Stimulated activated CD4-positive, alpha-beta T cell treated with anti-CD3 and anti-CD28 coated beads, Interleukin-1b, Interleukin-23, amount 100 ng/mL, for 1 hour (primary cell): ENCODE measurements at regions not wholly inside any gene's neighbourhood (a gene's known extent, or its start where the extent isn't known, plus 50 kb on each side); places are given as distances from the start of the nearest gene placed in this dataset.

Source experiments
- DNase-seq, 2 donors: peaks; one replicate each; pipeline ENCODE4 v3.0.0-alpha.2; 2020; ENCODE audit warnings: low read depth in 2 of 2

- DNase-seq = no peak
Measured at GRCh38 chr3:187973977-187974870, 179.7 kb upstream of the LPP start.

DNA sequence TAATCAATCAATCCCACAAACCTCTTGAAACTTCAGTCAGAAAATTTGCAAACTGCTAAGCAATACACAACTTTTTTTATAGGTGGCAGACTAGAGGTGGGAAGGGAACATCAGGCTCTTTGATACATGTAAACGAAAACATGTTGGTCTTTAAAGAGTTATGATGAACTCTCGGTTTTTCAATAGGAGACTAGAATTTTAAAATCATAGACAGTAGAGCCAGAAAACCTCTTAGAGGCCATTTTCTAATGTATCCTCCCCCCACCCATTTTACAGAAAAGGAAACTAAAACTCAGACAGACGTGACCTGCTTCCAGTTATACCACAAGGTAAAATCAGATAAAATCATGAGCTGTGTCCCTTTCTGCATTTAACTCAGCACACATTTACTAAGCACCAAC is 179.1 kb upstream of the LPP start:
- DNase-seq = no peak

DNA sequence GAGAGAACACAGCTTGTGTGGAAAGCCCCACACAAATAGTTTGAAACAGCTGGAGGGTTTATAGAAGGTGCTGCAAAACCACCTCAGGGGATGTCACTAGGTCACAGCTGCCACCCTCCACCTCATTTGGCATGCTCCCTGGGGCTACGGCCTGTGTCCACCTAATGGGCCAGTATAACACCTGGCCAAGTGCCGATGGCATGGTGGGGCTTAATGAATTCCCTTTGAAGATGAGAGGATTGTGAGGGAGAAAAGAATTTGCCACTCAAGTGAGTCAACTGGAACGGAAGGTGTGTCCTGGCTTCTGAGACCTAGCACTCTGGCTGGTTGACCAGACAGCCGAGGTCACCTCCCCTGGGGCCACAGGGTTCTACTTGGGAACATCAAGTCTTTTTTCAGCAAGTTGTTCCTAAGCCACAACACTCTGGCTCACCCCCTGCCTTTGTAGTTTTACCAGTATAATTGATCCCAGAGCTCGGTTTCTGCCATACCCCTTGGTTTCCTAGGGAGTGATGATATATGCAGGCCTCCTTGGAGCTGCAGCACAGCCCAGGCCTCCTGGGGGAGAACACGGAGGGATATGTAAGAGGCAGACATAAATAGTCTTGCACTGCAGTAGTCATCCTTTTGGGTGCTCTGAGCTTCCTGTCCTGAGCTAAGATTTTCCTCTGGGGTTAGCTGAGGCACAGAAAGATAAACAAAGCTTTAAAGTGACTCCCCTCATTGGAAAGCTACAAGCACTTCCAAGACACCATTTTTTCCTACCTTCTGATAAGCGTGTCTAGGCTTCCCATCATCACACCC is 178.2 kb upstream of the LPP start:
- no peak for DNase-seq

DNA sequence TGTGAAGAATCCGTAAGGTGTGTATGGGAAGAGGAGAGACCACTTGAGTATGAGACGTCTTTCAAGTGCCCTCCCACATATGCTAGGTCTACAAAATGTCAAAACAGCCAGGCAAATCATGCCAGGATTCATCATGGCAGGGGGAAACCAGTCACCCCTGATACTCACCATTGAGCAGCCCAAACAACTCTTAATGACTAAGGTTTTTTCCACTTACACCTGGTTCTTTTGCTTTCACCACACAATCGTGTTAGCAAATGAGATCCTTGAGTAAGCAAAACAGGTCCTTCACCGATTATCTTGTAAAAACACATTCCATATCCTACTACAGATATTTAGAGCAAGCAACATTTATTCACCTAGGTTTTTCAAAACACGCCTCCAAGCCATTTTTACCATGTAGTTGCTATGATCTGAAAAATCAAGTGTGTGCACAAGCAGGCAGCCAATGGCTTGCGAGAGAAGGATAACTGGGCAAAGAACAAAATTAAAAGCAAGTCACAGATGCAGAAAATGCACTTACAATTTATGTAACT is 177.5 kb upstream of the LPP start:
- no peak for DNase-seq

GRCh38 chr3:187977659-187978058 is 176.3 kb upstream of the LPP start:
- no peak for DNase-seq

GRCh38 chr3:187978433-187979011 is 175.4 kb upstream of the LPP start:
- DNase-seq = no peak

- DNase-seq = no peak
Measured at GRCh38 chr3:187979564-187979963, 174.4 kb upstream of the LPP start.

DNA sequence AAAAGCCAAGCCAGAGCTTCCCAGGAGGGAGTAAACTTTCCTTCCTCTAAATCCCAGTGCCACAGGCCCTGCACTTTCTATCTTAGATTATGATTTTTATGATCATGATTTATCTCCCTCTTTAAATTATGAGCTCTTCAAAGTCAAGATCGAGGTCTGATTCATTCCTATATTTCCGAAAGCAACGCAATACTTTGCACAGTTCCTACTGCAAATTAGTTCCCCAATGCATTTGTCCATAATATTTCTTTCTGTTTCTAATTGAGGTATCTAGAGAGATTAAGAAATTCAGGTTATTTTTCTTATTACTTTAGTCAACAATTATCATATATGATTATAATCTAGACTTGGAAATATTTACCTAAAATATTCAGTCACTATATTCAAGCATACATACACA is 173.1 kb upstream of the LPP start:
- no peak for DNase-seq

GRCh38 chr3:187982142-187982541 is 171.8 kb upstream of the LPP start:
- DNase-seq = no peak

DNA sequence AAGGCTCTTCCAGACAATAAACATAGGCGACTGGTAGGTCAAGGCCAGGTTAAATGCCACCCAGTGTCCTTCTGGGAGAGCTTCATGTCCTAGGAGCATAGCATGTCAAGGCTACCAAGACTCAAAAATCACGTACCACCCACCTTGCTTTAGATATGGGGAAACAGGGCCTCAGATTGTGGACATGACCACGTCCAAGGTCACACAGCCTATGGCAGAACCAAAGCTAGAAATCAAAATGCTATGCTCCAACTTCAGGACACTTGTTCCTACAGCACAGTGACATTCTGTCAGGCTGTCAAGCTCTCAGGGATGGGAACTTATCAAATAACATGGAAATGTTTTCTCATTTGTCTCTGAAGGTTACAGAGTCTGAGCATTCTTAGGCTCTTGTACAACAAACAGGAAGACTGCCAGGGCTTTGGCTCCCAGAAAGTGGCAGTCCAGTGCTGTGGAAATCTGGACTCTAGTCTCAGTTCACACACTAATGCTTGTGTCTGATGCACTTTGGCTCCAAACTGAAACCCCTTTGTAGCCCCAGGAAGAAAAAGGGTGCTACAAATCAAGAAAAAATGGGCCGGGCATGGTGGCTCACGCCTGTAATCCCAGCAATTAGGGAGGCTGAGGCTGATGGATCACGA is 170.4 kb upstream of the LPP start:
- DNase-seq = no peak

DNA sequence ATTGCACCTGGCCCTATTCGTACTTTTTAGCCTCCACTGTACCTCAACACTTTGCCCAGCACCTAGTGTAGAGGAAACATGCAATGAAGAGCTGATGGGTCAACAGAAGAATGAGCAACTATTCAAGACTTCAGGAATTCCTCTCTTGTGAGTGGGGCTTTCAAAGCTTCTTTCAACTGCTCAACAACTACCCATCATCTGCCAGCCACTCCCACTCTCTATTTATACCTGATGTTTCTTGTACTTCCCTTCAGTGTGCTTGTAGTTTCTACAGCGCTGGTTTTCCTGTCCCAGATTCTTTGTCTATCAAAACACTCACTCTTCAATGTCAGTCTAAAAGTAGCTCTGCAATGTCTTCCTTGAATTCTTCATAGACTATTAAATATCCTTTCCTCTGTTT is 168.3 kb upstream of the LPP start:
- DNase-seq = no peak

GRCh38 chr3:187986514-187986934 is 167.4 kb upstream of the LPP start:
- DNase-seq = peak in 1 of 2 donors; percentile 13

DNA sequence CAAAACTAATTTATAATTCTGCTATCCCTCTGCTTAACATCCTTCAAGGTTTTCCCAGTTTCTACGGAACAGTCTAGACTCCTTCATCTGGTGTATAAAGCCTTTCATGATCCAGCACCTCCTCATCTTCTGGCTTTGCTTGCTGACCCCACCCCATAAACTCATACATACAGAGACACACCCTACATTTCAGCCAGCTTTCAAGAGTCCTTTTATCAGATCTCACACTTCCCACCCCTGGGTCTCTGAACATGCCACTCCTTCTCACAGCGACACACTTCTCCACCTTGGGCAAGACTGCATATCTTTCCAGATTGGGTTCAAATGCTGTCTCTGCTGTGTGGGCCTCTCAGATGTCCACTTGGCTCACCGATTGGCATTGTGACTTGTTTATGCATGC is 166.8 kb upstream of the LPP start:
- DNase-seq = no peak

- peak in 1 of 2 donors; percentile 17 for DNase-seq
Measured at GRCh38 chr3:187987924-187988323, 166.0 kb upstream of the LPP start.

DNA sequence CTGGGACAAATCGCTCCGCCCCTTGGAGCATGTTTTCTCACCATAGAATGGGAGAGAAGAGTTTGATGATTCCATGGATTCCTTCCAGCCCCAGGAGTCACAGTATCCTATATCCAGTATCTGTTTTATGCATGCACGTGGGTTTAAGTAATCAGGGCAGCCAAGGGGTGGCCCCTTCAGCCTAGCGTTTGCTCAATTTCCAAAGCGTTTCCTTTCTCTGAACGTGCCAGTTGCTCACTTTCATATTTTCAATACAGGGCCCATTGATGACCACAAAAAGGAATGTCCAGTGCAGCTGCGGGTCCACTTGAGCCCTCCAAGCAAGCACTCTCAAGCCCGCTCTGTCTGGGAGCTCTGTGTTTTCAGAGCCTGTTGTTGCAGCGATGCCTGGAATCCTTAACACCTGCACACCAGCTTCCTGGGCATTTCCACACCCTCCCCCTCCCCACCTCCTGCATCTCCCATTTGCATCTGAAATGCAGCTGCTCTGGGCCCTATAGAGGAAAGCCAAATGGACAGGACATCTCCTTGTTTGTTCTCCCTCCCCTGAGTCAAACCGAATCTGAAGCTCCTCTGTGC is 164.3 kb upstream of the LPP start:
- no peak for DNase-seq

DNA sequence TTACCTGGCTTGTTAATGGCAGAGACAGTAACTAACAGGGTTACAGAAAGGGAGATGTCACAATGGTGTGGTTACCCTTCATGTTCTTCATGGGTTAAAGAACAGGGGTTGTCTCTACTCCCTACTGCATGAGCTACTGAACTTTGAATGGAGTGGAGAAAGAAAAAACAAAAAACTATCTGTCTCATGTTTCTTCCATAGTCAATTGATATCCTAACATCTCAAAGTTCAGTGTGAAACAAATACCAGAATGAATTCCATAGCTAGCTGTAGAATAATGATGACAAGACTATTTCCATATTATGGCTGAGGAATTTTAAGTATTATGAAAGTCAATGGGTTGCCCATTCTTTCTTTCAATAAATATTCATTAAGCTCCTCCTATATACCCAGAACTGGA is 161.3 kb upstream of the LPP start:
- no peak for DNase-seq

DNA sequence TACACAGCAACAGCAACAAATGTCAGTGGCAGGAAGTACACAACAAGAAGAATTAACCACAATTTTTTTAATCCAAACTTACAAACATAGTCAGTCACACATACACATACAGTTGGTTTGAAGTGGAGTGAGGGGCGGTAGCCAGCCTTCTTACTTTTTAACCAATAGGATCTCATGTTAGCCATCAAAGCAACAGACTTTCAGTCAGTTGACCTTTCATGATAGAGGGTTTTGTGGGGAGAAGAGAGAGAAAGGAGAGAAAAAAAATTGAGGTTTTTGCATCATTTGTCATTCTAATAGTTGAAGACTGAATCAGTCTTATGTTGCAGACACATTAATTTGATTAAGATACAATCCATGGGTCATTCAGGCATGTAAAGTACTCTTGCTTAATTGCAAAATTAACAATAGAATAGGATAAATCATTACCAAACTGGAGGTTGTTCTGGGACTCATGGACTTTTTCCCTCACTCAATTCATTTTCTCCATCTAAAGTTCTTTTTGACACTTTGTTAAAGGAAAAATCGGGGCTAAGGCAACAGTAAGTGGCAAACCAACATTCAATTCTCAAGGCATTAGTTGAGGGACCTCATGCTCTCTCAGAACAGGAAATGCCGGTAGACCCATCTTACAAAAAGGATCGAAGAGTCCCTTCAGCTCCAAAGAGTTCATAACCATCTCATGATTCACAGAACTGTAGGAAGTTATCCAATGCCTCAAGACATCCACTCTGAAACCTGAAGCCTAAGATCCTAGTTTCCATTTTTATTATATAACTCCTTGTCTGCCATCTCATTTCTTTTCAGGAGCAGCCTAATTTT is 159.5 kb upstream of the LPP start:
- no peak for DNase-seq

- DNase-seq = no peak
Measured at GRCh38 chr3:187995043-187995400, 158.9 kb upstream of the LPP start.

GRCh38 chr3:187995667-187996066 is 158.3 kb upstream of the LPP start:
- DNase-seq = no peak

DNA sequence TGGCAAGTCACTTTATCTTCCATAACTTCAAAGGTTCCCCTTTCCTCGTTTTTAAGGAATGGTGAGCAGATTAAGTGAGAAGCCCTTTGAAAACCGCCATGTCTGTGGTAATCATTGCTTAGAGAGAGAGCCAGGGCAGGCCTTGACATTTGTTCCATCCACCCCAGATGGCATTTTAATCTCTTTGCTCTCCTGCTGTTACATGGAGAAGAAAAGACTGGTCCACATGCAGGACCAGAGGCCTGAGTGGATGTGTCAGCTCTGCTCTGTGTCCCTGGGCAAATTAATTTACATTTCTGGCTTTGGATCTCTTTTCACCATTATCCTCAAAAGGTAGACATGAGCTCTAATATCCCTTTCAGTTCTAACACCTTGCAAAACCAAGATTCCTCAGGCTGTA is 157.3 kb upstream of the LPP start:
- DNase-seq = no peak

- DNase-seq = no peak
Measured at GRCh38 chr3:187997490-187997889, 156.5 kb upstream of the LPP start.
